ENCODE measurements at regions not wholly inside any gene's neighbourhood (a gene's known extent, or its start where the extent isn't known, plus 50 kb on each side); places are given as distances from the start of the nearest gene placed in this dataset.
"Not testable (repeated sequence)": the region's sequence is repeated elsewhere in the genome, so short reads cannot be mapped to it uniquely, and the experiment has no call there.

DNA sequence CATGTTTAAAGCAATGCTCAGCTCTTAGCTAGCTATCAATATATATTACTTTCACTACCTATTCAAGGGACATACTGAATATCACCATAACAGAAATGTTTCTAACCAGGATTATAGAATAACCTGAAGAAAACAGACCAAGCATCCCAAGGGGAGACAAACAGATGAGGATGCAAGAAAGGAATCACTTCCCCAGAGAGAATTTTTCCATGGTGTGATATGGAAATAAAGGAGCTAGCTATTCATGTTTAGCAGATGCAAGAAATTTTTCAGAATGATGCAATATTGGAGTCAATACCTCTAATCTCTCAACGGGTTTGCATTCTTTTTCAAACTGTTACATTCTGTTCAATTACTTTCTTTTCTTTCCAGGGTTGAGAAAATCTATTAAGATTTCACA is 538.9 kb upstream of the FLRT2 start:
- TF ChIP-seq, protein P1, sequence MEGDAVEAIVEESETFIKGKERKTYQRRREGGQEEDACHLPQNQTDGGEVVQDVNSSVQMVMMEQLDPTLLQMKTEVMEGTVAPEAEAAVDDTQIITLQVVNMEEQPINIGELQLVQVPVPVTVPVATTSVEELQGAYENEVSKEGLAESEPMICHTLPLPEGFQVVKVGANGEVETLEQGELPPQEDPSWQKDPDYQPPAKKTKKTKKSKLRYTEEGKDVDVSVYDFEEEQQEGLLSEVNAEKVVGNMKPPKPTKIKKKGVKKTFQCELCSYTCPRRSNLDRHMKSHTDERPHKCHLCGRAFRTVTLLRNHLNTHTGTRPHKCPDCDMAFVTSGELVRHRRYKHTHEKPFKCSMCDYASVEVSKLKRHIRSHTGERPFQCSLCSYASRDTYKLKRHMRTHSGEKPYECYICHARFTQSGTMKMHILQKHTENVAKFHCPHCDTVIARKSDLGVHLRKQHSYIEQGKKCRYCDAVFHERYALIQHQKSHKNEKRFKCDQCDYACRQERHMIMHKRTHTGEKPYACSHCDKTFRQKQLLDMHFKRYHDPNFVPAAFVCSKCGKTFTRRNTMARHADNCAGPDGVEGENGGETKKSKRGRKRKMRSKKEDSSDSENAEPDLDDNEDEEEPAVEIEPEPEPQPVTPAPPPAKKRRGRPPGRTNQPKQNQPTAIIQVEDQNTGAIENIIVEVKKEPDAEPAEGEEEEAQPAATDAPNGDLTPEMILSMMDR (IDR thresholded peaks at IDR 0.05; ENCODE audit: insufficient read depth, missing control alignments): no peak
- no peak for DNase-seq (ENCODE audit: insufficient read length, low spot score)
- FAIRE-seq: no peak

DNA sequence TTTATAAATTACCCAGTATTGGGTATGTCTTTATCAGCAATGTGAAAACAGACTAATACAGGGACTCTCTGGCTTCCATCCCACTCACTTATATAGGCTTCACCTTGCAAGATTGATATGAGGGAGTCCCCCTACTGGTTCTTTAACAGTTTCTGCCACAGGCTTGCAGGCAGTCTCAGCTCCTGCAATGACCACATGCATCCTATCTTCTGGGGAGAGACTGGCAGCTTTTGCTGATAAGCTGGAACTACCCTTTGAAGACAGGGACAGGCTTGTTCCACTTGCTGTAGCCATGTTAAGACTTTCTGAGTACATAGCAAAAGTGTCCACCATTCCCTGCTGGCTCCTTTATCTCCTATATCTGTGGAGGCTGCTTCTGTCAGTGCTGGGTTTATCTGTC is 531.7 kb upstream of the FLRT2 start:
- DNase-seq (ENCODE audit: insufficient read length, low spot score) (no peak), FAIRE-seq (no peak)
- TF ChIP-seq, protein P1 (IDR thresholded peaks at IDR 0.05; ENCODE audit: insufficient read depth, missing control alignments): no peak

DNA sequence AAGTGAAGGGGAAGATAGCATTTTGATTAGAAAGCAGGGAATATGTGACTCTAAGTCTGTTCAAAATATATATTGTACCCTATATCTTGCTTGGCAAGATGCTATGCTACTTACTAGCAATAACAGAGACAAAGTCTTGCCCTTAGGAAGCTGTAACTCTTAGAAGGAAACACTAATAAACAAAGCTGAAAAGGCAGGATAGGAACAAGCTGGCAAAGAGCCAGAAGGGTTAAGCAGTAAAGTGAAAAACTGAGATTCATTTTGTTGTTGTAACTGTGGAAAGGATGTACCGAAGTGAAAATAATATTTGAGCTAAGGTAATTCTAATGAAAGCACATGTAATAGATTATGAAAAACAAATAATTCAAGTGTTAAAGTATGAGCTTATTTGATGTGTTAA is 527.1 kb upstream of the FLRT2 start:
- DNase-seq (ENCODE audit: insufficient read length, low spot score): no peak
- FAIRE-seq: no peak

DNA sequence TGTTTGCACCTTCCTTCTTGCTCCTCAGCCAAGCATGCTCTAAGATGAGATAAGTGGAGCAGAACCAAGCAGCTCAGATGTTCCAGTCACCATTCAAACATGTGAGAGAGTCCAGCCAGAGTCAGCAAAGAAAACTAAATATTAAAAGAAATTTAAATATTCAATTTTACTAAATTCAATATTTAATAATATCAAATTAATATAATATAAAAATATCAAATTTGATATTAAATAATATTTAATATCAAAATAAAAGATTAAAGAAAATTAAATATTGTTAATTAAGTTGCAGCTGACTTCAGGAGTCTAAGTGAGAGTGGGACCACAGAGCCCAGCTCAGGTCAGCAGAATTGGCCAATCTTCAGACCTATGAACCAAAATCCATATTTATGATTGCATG is 526.1 kb upstream of the FLRT2 start:
- no peak for DNase-seq (ENCODE audit: insufficient read length, low spot score)
- TF ChIP-seq, protein P1 (IDR thresholded peaks at IDR 0.05; ENCODE audit: insufficient read depth, missing control alignments): no peak
- FAIRE-seq: no peak

More for the DNA sequence above, 527.1 kb upstream of the FLRT2 start:
- TF ChIP-seq, protein P1 (IDR thresholded peaks at IDR 0.05; ENCODE audit: insufficient read depth, missing control alignments): no peak

DNA sequence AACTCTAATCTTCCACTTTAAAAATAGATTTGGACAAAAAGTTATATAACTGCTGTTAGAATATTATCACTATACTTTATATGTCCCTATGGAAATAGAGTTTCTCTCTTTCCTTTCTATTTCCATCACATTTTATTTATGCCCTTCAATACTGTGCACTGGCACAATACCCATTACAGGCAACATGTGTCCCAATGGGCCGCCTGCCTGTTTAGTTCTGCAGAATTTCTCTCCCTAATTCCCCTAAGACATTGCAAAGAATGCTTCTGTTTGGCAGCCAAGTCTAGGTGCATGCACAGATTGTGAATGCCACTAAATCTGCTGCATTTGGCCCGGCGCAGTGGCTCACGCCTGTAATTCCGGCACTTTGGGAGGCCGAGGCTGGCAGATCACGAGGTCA is 520.4 kb upstream of the FLRT2 start:
- TF ChIP-seq, protein P1 (IDR thresholded peaks at IDR 0.05; ENCODE audit: insufficient read depth, missing control alignments): no peak
- FAIRE-seq (no peak), DNase-seq (ENCODE audit: insufficient read length, low spot score) (no peak)

DNA sequence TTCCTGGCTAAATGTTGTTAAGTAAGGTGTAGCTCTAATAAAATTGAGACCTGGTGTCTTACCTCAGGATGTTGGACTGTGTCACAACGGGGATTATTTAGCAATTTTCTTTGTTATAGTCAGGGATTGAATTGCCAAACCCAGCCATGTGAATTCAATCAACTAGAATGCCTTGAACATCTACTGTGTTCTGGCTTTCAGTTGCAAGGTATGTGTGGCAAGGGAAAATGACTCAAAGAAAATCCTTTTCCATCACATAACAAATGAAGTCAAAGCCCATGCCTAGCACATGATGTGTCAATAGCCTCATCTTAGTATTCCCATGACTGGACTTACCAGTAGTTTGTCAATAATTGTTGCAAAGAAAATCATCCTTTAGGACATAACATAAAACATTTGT is 519.8 kb upstream of the FLRT2 start:
- TF ChIP-seq, protein P1 (IDR thresholded peaks at IDR 0.05; ENCODE audit: insufficient read depth, missing control alignments): no peak
- no peak for FAIRE-seq

DNA sequence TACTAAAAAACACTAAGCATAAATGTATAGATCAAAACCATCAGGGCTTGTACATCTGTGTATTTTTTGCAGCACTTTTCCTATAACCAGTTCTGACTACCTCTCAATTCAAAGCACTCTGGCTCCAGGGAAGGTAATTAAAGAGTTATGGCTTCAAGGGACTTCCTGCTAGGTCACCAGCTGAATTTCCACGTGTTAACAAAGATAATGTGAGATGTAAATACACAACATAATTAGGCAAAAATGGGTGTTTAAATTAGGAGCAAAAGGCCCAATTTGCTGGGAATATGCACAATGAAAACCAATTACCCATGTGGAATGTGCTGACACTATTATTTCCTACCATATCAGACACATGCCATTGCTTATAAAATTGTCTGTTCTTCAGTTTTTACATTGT is 513.4 kb upstream of the FLRT2 start:
- DNase-seq (ENCODE audit: insufficient read length, low spot score): no peak
- no peak for FAIRE-seq

More for the DNA sequence above, 519.8 kb upstream of the FLRT2 start:
- no peak for DNase-seq (ENCODE audit: insufficient read length, low spot score)

DNA sequence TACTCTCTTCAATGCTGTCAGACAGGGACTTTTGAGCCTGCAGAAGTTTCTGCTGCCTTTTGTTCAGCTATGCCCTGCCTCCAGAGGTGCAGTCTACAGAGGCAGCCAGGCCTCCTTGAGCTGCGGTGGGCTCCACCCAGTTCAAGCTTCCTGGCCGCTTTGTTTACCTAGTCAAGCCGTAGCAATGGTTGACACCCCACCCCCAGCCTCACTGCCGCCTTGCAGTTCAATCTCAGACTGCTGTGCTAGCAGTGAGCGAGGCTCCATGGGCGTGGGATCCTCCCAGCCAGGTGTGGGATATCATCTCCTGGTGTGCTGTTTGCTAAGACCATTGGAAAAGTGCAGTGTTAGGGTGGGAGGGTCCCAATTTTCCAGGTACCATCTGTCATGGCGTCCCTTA is 506.1 kb upstream of the FLRT2 start:
- not testable (repeated sequence) for FAIRE-seq

More for the DNA sequence above, 513.4 kb upstream of the FLRT2 start:
- TF ChIP-seq, protein P1 (IDR thresholded peaks at IDR 0.05; ENCODE audit: insufficient read depth, missing control alignments): no peak

More for the DNA sequence above, 506.1 kb upstream of the FLRT2 start:
- not testable (repeated sequence) for DNase-seq (ENCODE audit: insufficient read length, low spot score)
